Esophagus muscularis mucosa (tissue), 4 donors: ENCODE measurements at regions not wholly inside any gene's neighbourhood (a gene's known extent, or its start where the extent isn't known, plus 50 kb on each side); places are given as distances from the start of the nearest gene placed in this dataset.

Source experiments
- CTCF ChIP-seq, 3 experiments: fragments of 200-600 bp in 2 of 3; fragments of 450-650 bp in 1 of 3; sonication (generic) in 2 of 3; IDR thresholded peaks; one replicate each; pipeline ENCODE4 v1.5.1; 2017 to 2019; ENCODE audit warnings: antibody characterized with exemption in 3 of 3, mild to moderate bottlenecking in 2 of 3, moderate library complexity in 1 of 3
- EP300 ChIP-seq: sonication (generic); formaldehyde crosslinking; IDR thresholded peaks from one replicate; pipeline ENCODE4 v1.6.1; 2017; ENCODE audit warnings: antibody characterized with exemption
- POLR2A ChIP-seq: fragments of 450-650 bp; IDR thresholded peaks from one replicate; pipeline ENCODE4 v1.6.1; 2017; ENCODE audit warnings: antibody characterized with exemption, moderate library complexity, mild to moderate bottlenecking, low read depth
- POLR2AphosphoS5 ChIP-seq, 2 donors: sonication (generic); formaldehyde crosslinking; IDR thresholded peaks; one replicate each; pipeline ENCODE4 v1.6.1; 2017; ENCODE audit warnings: antibody characterized with exemption in 2 of 2

- no peak for TF ChIP-seq CTCF (IDR thresholded peaks at IDR 0.05)
- no peak for TF ChIP-seq POLR2A
- no peak for TF ChIP-seq POLR2AphosphoS5 (IDR thresholded peaks at IDR 0.05)
- TF ChIP-seq EP300 = no peak
Measured at GRCh38 chr11:39432929-39433328, 2026.5 kb downstream of the LRRC4C start.
